HPDE6-E6E7 (cell line): ENCODE measurements at regions not wholly inside any gene's neighbourhood (a gene's known extent, or its start where the extent isn't known, plus 50 kb on each side); places are given as distances from the start of the nearest gene placed in this dataset.

Experiments
- DNase-seq: peaks from one replicate; pipeline ENCODE4 v3.0.0; 2011; ENCODE audit warnings: missing footprints; ENCODE audit errors: extremely low spot score

GRCh38 chr22:48715511-48715910 is 1112.2 kb downstream of the BRD1 start:
- DNase-seq: no peak

DNA sequence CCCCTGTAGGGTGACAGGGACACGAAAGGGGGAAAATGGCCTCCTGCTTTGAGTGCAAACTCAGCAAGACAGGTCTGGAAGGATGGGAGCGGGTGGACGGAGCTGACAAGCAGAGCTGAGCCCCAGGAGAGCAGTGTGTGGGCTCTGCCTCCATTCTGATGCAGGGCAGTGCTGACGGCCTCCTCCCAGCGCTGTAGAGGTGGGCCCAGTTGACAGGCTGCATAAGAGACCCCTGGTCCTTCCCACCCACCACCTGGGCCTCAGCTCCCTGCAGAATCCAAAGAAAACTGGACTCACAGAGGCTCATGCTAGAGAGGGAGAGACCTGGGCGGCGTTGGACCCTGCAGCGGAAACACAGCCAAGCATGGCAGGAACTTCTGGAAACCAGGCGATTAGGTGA is 1113.4 kb downstream of the BRD1 start:
- DNase-seq: no peak

GRCh38 chr22:48713272-48714205 is 1114.1 kb downstream of the BRD1 start:
- no peak for DNase-seq

DNA sequence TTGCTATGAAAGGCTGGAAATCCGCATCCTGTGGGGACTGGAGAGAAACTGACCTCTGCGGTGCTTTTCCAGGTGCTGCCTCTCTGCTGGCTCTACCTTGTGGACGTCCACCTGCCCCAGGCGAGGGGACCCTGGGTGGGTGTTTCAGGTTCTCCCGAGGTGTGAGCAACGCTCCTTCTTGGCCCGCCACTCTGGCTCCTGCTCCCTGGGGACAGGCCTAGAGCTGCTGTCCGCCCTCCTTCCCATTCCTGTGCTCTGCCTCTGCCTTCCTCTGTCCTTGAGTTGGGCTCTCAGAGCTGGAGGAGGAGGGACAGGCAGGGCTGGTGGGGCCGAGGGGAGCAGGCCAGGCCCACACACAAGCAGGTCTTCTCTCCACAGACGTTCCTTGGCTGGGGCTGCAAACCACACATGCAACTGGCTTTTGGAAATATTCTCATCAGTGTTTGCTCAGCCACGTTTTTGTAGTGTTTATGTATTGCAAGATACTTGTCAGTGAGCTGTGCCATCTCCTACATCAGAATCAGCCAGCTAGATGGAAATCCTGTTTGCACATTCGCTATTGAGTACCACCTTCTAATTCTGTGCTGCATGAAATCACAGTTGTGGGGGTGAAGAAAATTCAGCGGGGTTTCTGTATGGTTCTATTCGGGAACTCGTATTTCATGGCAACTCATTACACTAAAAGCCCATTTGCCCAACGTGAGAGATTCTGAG is 1115.0 kb downstream of the BRD1 start:
- no peak for DNase-seq

- no peak for DNase-seq
These were observed 1116.0 kb downstream of the BRD1 start for GRCh38 chr22:48711669-48712068.

- no peak for DNase-seq
These were observed 1116.6 kb downstream of the BRD1 start for GRCh38 chr22:48711031-48711431.

DNA sequence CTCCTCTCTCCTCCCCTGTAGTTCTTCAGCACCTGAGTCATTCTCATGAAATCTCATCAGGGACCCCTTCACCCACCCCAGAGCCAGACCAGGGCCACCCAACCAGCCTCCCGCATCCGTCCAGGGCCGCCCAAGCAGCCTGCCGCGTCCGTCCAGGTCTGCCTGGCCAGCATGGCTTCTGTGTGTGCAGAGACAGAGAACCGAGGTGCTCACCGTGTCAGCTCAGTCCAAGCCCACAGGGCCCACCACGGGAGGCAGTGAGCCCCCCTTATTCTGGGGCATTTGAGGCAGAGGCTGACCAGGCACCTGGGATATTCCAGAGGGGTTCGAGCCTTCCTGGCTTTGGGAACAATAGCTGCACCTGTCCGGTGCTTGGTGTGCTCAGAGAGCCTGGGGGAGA is 1117.3 kb downstream of the BRD1 start:
- DNase-seq: no peak

DNA sequence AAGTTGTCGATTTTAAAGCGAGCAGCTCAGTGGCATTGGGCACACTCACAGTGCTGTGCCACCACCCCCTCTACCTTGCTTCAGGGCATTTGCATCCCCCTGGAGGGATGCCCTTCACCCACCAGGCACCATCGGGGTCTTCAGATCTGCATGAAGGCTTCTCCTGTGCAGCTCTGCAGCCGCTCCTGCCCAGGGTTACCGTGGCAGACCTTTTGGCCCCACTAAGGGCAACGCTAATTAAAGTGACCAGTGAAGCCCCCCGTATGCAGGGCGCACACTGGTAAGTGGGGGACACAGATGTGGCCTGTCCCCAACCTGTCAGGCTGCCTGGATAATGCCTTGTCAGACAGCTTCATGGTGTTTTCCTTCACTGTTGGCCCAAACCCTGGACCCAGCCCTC is 1117.7 kb downstream of the BRD1 start:
- no peak for DNase-seq

- DNase-seq: no peak
These were observed 1118.2 kb downstream of the BRD1 start for GRCh38 chr22:48709453-48709852.

GRCh38 chr22:48708558-48709245 is 1119.0 kb downstream of the BRD1 start:
- DNase-seq: no peak

DNA sequence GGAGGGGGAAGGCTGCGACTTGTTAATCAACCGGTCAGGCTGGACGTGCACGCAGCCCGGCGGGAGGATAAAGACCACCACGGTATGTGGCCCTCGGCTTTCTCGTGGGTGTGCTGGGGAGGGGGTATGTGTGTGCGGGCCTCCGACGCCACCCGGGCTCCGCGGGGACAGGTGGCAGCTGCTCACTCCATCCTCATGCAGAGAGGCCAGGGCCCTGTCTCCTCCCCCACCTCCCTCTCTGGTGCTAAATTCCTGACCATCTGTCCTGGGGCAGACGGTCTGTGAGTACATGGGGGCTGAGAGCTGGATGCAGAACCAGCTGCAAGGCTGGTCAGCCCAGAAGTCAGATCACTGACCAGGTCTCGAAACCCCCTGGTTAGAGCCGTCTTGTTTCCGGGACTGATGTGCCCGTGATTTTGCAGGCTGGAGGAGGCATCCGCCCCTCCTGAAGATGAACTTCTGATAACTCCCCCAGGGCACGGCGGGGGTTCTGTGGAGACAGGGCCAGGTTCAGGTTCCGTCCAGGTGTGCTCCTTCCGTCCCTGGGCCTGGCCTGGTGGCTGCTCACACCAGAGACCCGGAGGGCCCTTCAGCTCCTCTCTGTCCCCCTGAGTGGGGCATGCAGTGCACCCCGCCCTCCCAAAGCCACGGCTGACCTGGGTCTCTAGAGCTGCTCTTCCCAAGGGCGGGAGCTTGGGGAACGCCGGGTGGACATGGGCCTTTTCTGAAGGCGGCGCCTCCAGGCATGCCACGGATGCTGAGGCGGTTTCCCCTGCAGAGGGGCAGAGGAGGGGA is 1119.7 kb downstream of the BRD1 start:
- no peak for DNase-seq

- DNase-seq: no peak
These were observed 1120.5 kb downstream of the BRD1 start for GRCh38 chr22:48706934-48707762.

GRCh38 chr22:48705917-48706605 is 1121.6 kb downstream of the BRD1 start:
- DNase-seq: no peak

DNA sequence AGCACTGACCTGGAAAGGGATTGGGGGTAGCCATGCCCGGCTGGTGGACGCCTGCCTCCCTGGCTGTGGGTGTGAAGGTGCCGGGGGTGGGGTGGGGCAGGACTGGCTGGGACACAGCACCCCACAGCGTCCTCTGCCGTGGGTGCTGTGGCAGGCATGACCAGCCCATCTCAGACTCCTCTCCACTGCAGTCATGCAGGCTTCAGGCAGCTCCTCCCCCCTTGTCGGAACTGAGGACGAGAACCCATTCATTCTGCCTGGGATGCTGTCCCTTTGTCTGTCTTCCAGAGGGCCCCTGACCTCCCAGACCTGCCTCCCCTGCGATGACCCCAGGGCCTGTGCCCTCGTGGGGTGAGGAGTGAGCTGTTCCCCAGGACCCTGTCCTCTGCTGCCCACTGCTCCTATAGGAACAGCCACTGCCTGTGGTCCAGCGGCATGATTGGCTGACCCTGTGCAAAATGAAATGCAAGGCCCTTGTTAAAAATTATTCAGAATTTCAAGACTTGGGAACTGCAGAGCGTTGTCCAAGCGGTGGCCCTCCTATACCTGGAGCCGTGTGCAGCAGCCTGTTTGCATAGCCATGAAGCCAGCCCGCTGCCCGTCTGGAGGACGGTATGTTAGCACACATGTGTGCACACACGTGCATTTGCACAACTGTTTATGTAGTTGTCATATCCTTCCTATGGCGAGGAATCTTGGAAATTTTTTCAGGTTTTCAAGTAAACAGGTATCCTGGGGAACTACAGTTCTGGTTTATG is 1122.3 kb downstream of the BRD1 start:
- DNase-seq: no peak

- no peak for DNase-seq
These were observed 1123.3 kb downstream of the BRD1 start for GRCh38 chr22:48704335-48704734.

DNA sequence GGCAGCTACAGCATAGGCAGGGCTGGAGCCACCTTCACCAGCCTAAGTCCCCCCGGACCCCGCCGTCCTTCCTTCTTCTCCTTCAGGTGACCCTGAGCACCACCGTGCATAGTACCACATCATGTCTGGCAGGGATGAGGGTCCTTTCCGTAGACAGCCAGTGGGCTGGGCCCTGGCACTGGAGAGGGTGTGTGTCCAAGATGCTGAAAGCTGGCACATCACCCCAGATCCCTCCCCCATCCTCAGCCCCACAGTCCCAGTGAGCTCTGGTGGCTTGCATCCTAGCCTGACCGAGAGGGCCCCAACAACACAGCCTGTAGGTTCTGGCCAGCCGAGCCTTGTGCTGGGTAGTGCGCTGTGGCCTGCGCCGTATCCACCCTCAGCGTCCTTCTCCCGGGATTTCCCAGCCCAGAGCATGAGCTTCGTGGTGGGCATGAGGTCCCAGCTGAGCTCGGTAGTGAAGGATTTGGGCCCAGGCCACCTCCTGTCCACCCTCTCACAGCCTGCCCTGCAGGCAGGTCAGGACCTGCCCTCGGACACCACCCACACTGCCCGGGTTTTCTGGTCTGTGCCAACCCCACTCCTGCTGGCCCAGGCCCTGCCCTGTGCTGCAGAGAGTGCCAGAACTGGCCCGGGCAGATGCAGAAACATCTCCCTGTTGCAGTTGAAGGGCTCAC is 1124.3 kb downstream of the BRD1 start:
- DNase-seq: no peak

- DNase-seq: no peak
These were observed 1125.0 kb downstream of the BRD1 start for GRCh38 chr22:48702573-48703264.
